Neuronal stem cell (in vitro differentiated cells): ENCODE measurements at regions not wholly inside any gene's neighbourhood (a gene's known extent, or its start where the extent isn't known, plus 50 kb on each side); places are given as distances from the start of the nearest gene placed in this dataset.

Experiments
- DNase-seq: peaks from one replicate; pipeline ENCODE4 v3.0.0-alpha.2; 2013; ENCODE audit warnings: low spot score
- H2AFZ ChIP-seq: one replicate; pipeline ENCODE4 v1.6.1; 2013; ENCODE audit warnings: mild to moderate bottlenecking, low read length, inconsistent platforms
- H2AK5ac ChIP-seq: 2 replicates; pipeline ENCODE4 v1.6.1; 2013; ENCODE audit warnings: low read depth, mild to moderate bottlenecking, inconsistent platforms, low read length, moderate library complexity, mixed read lengths
- H2BK120ac ChIP-seq: 2 replicates; pipeline ENCODE4 v1.6.1; 2013; ENCODE audit warnings: low read depth, mild to moderate bottlenecking, inconsistent platforms, low read length, moderate library complexity, mixed read lengths
- H2BK12ac ChIP-seq: one replicate; pipeline ENCODE4 v1.6.1; 2013; ENCODE audit warnings: low read length, inconsistent platforms
- H2BK15ac ChIP-seq: 2 replicates; pipeline ENCODE4 v1.6.1; 2013; ENCODE audit warnings: mild to moderate bottlenecking, low read length, inconsistent platforms, mixed read lengths
- H2BK5ac ChIP-seq: one replicate; pipeline ENCODE4 v1.6.1; 2013; ENCODE audit warnings: inconsistent platforms, mild to moderate bottlenecking, low read length, moderate library complexity
- H3K14ac ChIP-seq: one replicate; pipeline ENCODE4 v1.6.1; 2013; ENCODE audit warnings: low read length, inconsistent platforms
- H3K18ac ChIP-seq: 2 replicates; pipeline ENCODE4 v1.6.1; 2013; ENCODE audit warnings: low read length, inconsistent platforms
- H3K23ac ChIP-seq: 2 replicates; pipeline ENCODE4 v1.6.1; 2013; ENCODE audit warnings: low read depth, mild to moderate bottlenecking, mixed read lengths, low read length, inconsistent platforms; ENCODE audit not compliant: poor library complexity
- H3K27ac ChIP-seq: replicated peaks from 3 replicates; pipeline ENCODE4 v1.5.1; 2013; ENCODE audit warnings: low read length, inconsistent platforms
- H3K27me3 ChIP-seq, 3 experiments: 2 replicates each; pipeline ENCODE4 v1.6.1; 2013; ENCODE audit warnings: low read length in 3 of 3, mild to moderate bottlenecking in 2 of 3, inconsistent platforms in 1 of 3, low read depth in 1 of 3, mixed read lengths in 1 of 3, moderate library complexity in 1 of 3; ENCODE audit not compliant: control insufficient read depth in 3 of 3, insufficient read depth in 3 of 3
- H3K36me3 ChIP-seq, 2 donors: replicated peaks in 1 of 2; 2 replicates each; pipeline ENCODE4 v1.6.1; 2013; ENCODE audit warnings: low read length in 2 of 2; ENCODE audit not compliant: control insufficient read depth in 2 of 2, insufficient read depth in 2 of 2
- H3K4ac ChIP-seq: 2 replicates; pipeline ENCODE4 v1.6.1; 2013; ENCODE audit warnings: inconsistent platforms, mild to moderate bottlenecking, low read length, moderate library complexity
- H3K4me1 ChIP-seq, 2 donors: 1 replicate in 1 of 2; 2 replicates in 1 of 2; pipeline ENCODE4 v1.6.1; 2013; ENCODE audit warnings: low read length in 2 of 2, low read depth in 1 of 2; ENCODE audit not compliant: control insufficient read depth in 2 of 2, insufficient read depth in 1 of 2
- H3K4me2 ChIP-seq: one replicate; pipeline ENCODE4 v1.6.1; 2013; ENCODE audit warnings: mild to moderate bottlenecking, low read length, inconsistent platforms; ENCODE audit not compliant: insufficient read depth, poor library complexity, severe bottlenecking
- H3K4me3 ChIP-seq, 2 donors: 2 replicates each; pipeline ENCODE4 v1.5.1; 2013; ENCODE audit warnings: low read length in 2 of 2, mild to moderate bottlenecking in 2 of 2, inconsistent platforms in 1 of 2, moderate library complexity in 1 of 2
- H3K79me1 ChIP-seq: one replicate; pipeline ENCODE4 v1.6.1; 2013; ENCODE audit warnings: low read depth, mild to moderate bottlenecking, inconsistent platforms, low read length, moderate library complexity
- H3K9ac ChIP-seq: one replicate; pipeline ENCODE4 v1.6.1; 2013; ENCODE audit warnings: mild to moderate bottlenecking, low read depth, low read length, inconsistent platforms; ENCODE audit not compliant: poor library complexity
- H3K9me3 ChIP-seq, 2 donors: replicated peaks in 1 of 2; 2 replicates each; pipeline versions ENCODE3 to v1.6.1; 2013; ENCODE audit warnings: low read length in 2 of 2, mild to moderate bottlenecking in 2 of 2, inconsistent platforms in 1 of 2, low read depth in 1 of 2, mixed read lengths in 1 of 2, moderate library complexity in 1 of 2; ENCODE audit not compliant: control insufficient read depth in 2 of 2, insufficient read depth in 1 of 2
- H4K8ac ChIP-seq: one replicate; pipeline ENCODE4 v1.6.1; 2013; ENCODE audit warnings: low read depth, mild to moderate bottlenecking, inconsistent platforms, low read length, moderate library complexity
- H4K91ac ChIP-seq: one replicate; pipeline ENCODE4 v1.6.1; 2013; ENCODE audit warnings: low read length, low read depth, mild to moderate bottlenecking, inconsistent platforms; ENCODE audit not compliant: poor library complexity
- WGBS, 2 donors: extraction: QIAGEN DNeasy Blood & Tissue Kit; methylation state at CpG; one replicate each; pipeline ENCODE4 v1.1.7; 2013; ENCODE audit warnings: missing lambda C conversion rate in 2 of 2, mixed read lengths in 1 of 2; ENCODE audit not compliant: insufficient read length in 2 of 2, insufficient replicate concordance in 1 of 2; ENCODE audit errors: extremely low coverage in 2 of 2; 5-methylcytosine and 5-hydroxymethylcytosine counted together

DNA sequence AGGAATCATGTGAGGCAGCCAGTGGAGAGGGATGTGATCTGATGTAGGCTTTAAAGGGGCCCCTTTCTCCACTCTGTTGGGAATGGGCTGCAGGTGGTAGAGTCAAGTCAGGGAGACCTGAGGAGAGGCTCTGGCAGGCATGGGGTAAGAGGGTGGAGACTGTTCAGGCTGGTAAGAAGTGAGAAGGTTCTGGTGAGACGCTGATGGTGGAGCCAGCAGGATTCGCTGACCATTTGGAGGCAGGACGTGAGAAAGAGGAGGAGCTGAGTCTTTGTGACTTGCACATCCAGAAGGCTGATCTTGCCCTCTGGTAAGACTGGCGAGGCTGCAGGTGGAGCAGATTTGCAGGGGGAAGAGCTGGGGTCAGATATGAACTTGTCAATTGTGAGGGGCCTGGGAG is 248.0 kb downstream of the NSG2 start:
- no peak overlapping the region for H3K4ac ChIP-seq
- no peaks in the 10 kb centered on the region for H3K79me1 ChIP-seq
- no peaks in the 10 kb centered on the region for H3K9me3 ChIP-seq
- H3K9ac ChIP-seq = no peak overlapping the region
- no peak overlapping the region for H2BK12ac ChIP-seq
- H2BK15ac ChIP-seq = no peak overlapping the region
- H2BK5ac ChIP-seq = no peak overlapping the region
- no peak overlapping the region for H3K4me2 ChIP-seq
- WGBS, 2 donors = no CpG with 5 or more reads among the region's 4 CpGs
- H4K8ac ChIP-seq = no peak overlapping the region
- H2AK5ac ChIP-seq = no peak overlapping the region
- H3K27ac ChIP-seq = no peak overlapping the region
- no peaks in the 10 kb centered on the region for H3K4me1 ChIP-seq
- H2BK120ac ChIP-seq = no peak overlapping the region
- H3K14ac ChIP-seq = no peak overlapping the region
- H3K23ac ChIP-seq = no peak overlapping the region
- no peak for DNase-seq
- no peak overlapping the region for H4K91ac ChIP-seq
- H3K36me3 ChIP-seq = no peaks in the 10 kb centered on the region
- H3K4me3 ChIP-seq = no peak overlapping the region
- no peak overlapping the region for H3K18ac ChIP-seq
- no peak overlapping the region for H2AFZ ChIP-seq
- H3K27me3 ChIP-seq = no peaks in the 10 kb centered on the region

DNA sequence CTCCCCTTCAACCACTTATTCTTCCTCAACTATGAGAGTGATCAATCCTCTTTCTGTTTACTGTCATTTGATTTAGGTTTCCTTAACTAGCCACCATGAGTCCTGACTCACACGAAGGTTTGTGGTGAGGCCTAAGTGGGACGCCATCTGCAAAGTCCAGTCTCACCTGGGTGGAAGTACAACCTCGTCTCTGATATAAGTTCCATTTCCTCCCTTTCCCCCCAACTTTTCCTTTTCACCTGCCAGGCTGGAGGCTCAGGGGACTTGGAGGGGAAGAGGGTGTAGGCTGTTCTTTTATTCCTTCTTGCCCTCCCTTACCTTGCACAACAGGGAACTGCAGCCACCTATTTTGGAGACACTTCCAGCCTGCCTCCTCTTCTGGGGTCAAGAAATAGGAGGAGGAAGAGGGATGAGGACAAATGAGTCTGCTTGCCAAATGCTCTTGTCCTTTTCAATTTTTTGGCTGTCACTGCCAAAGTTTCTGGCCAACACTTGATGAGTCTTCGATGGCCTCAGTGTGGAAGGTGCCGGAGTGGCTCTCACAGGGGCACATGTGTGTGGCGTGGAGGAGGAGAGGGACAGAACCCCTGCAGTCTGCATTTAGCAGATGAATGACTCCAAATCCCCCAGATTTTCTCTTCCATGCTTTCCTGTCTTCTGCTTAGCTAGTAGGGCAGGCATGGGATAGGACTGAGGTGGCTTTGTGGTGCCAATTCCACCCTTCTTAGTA is 249.6 kb downstream of the NSG2 start:
- Histone ChIP-seq H3K14ac (no peak overlapping the region), H3K18ac (no peak overlapping the region), H2BK15ac (no peak overlapping the region), H4K91ac (no peak overlapping the region), H2BK12ac (no peak overlapping the region), H3K4me2 (no peak overlapping the region), H3K9me3 (no peaks in the 10 kb centered on the region), H3K4me1 (peaks cover 0 to under 1% of the 10 kb centered on the region in 2 donors), H2AK5ac (no peak overlapping the region), H2BK5ac (no peak overlapping the region), H4K8ac (no peak overlapping the region), H3K27ac (no peak overlapping the region), H3K36me3 (no peaks in the 10 kb centered on the region), H3K9ac (no peak overlapping the region), H2AFZ (no peak overlapping the region), H3K23ac (no peak overlapping the region), H3K4me3 (no peak overlapping the region), H3K4ac (no peak overlapping the region), H3K27me3 (no peaks in the 10 kb centered on the region), H2BK120ac (no peak overlapping the region), H3K79me1 (no peaks in the 10 kb centered on the region)
- WGBS, 2 donors = no CpG with 5 or more reads among the region's 6 CpGs
- no peak for DNase-seq

DNA sequence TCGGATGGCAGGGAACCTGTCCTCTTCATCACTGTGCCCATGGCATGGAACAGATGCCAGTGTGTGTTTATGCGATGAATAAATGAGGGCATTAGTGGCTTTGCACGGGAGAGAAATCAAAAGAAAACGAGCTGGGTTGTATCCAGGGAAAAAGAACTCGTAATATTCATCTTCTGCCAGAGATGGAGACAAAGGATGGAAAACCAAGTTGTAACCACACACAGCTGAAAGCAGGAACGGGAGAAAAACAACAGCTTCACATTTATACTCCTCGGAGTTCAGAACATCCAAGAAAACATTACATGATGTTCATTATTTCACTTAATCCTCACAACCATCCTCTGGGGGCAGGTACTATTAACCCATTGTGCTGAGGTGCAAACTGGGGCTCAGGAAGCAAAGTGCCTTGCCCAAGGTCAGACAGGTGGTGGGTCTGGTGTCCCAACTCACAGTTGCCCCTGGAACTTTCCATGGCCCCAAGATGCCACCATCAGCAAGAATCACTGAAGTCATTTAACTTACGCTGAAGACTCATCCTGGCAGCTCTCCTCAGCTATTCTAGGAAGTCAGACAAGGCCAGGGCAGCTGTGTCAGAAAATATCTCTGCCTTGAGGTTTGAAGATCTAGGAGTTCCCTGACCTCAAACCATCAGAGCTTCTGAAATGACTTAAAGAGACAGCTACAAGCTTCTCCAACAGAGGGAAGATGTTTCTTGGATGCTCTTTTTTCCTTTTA is 250.4 kb downstream of the NSG2 start:
- no CpG with 5 or more reads among the region's 8 CpGs for WGBS, 2 donors
- Histone ChIP-seq H3K4me2 (no peak overlapping the region), H3K9ac (no peak overlapping the region), H3K18ac (no peak overlapping the region), H3K4ac (no peak overlapping the region), H2AK5ac (no peak overlapping the region), H2BK5ac (no peak overlapping the region), H2BK15ac (no peak overlapping the region), H3K27me3 (no peaks in the 10 kb centered on the region), H3K14ac (no peak overlapping the region), H3K4me1 (peaks cover 0 to 8% of the 10 kb centered on the region in 2 donors), H3K23ac (no peak overlapping the region), H3K27ac (no peak overlapping the region), H2AFZ (no peak overlapping the region), H4K8ac (no peak overlapping the region), H2BK120ac (no peak overlapping the region), H2BK12ac (no peak overlapping the region), H3K36me3 (no peaks in the 10 kb centered on the region), H4K91ac (no peak overlapping the region), H3K9me3 (no peaks in the 10 kb centered on the region), H3K79me1 (no peaks in the 10 kb centered on the region), H3K4me3 (no peak overlapping the region)
- DNase-seq = no peak

DNA sequence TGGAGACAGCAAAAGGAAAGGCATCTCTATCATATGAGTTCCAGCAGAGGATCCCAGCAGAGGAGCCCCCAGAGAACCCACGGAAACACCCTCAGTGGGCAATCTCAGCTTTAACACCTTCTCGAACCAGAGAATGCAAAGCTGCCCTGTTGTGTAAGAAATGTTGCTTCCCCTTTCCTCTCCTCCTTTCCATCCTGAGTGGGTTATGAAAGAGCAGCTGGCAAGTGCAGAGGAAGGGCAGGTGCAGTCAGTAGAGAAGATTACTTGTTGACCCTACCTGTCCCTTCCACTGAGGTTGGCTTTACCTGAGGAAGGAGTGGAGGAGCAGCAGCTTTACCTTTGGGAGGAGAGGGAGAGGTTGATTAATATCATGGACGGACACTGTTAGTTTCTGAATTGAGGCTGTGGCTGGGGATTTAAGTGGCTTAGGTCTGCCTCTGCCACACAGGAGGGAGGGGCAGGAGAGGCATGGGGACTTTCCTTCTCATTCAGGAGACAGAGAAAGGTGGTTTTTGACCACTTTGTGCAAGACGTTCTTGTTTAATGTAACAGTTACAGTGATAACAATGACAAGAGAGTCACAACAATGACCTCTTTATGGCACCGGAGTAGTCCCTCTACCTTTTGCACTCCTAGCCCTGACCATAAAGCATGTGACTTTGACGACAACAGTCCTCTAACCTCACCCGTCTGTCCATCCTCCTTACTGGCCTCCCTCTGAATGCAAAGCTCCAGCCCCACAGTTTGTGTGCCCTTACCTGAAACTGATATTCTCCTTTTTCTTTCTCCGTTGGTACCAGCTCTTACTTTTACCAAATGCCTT is 254.8 kb downstream of the NSG2 start:
- H2BK12ac ChIP-seq = no peak overlapping the region
- no peak overlapping the region for H3K23ac ChIP-seq
- H3K4ac ChIP-seq = no peak overlapping the region
- H4K91ac ChIP-seq = no peak overlapping the region
- H3K27ac ChIP-seq = no peak overlapping the region
- no peak overlapping the region for H2BK15ac ChIP-seq
- H3K4me3 ChIP-seq = no peak overlapping the region
- H3K4me1 ChIP-seq = peaks cover 0 to 24% of the 10 kb centered on the region in 2 donors
- H3K4me2 ChIP-seq = no peak overlapping the region
- no peaks in the 10 kb centered on the region for H3K27me3 ChIP-seq
- H3K9ac ChIP-seq = no peak overlapping the region
- no peak overlapping the region for H3K18ac ChIP-seq
- no peak overlapping the region for H2AFZ ChIP-seq
- H3K14ac ChIP-seq = no peak overlapping the region
- no peaks in the 10 kb centered on the region for H3K79me1 ChIP-seq
- H2BK120ac ChIP-seq = no peak overlapping the region
- no peaks in the 10 kb centered on the region for H3K36me3 ChIP-seq
- H2AK5ac ChIP-seq = no peak overlapping the region
- no peak overlapping the region for H2BK5ac ChIP-seq
- no peak for DNase-seq
- no peak overlapping the region for H4K8ac ChIP-seq
- no peaks in the 10 kb centered on the region for H3K9me3 ChIP-seq
- no CpG with 5 or more reads among the region's 8 CpGs for WGBS, 2 donors
